Dermis microvascular lymphatic vessel endothelial cell (primary cell): ENCODE measurements at regions not wholly inside any gene's neighbourhood (a gene's known extent, or its start where the extent isn't known, plus 50 kb on each side); places are given as distances from the start of the nearest gene placed in this dataset.

Experiments
- DNase-seq, 2 donors: peaks; one replicate each; pipeline versions ENCODE4 v3.0.0 to v3.0.0-alpha.2; 2010; ENCODE audit warnings: low read depth in 2 of 2

GRCh38 chr14:85234156-85235025, 295.6 kb upstream of the FLRT2 start:
- no peak for DNase-seq

- DNase-seq: no peak
These were observed 294.1 kb upstream of the FLRT2 start for GRCh38 chr14:85235868-85236267.

GRCh38 chr14:85236296-85236695, 293.6 kb upstream of the FLRT2 start:
- DNase-seq: no peak

- no peak for DNase-seq
These were observed 290.2 kb upstream of the FLRT2 start for GRCh38 chr14:85239791-85240190.

GRCh38 chr14:85241022-85241855, 288.7 kb upstream of the FLRT2 start:
- DNase-seq: no peak

GRCh38 chr14:85242666-85243065, 287.3 kb upstream of the FLRT2 start:
- DNase-seq: no peak

- DNase-seq: no peak
These were observed 286.6 kb upstream of the FLRT2 start for GRCh38 chr14:85243321-85243720.

GRCh38 chr14:85247071-85247470, 282.9 kb upstream of the FLRT2 start:
- DNase-seq: no peak

GRCh38 chr14:85248881-85249635, 280.9 kb upstream of the FLRT2 start:
- DNase-seq: no peak

- peak; percentile 94 for DNase-seq
These were observed 279.3 kb upstream of the FLRT2 start for GRCh38 chr14:85250414-85251189.

- DNase-seq: peak; percentile 60 to 87
These were observed 277.9 kb upstream of the FLRT2 start for GRCh38 chr14:85252011-85252410.

GRCh38 chr14:85254711-85255110, 275.2 kb upstream of the FLRT2 start:
- no peak for DNase-seq

- DNase-seq: no peak
These were observed 272.7 kb upstream of the FLRT2 start for GRCh38 chr14:85257287-85257686.

- no peak for DNase-seq
These were observed 265.8 kb upstream of the FLRT2 start for GRCh38 chr14:85263916-85264675.

- peak; percentile 84 to 89 for DNase-seq
These were observed 256.8 kb upstream of the FLRT2 start for GRCh38 chr14:85273099-85273677.

- DNase-seq: no peak
These were observed 256.0 kb upstream of the FLRT2 start for GRCh38 chr14:85273952-85274351.

- no peak for DNase-seq
These were observed 253.6 kb upstream of the FLRT2 start for GRCh38 chr14:85276161-85276978.

GRCh38 chr14:85276979-85277228, 253.0 kb upstream of the FLRT2 start:
- no peak for DNase-seq

GRCh38 chr14:85279407-85279806, 250.5 kb upstream of the FLRT2 start:
- no peak for DNase-seq
